ENCODE measurements at regions not wholly inside any gene's neighbourhood (a gene's known extent, or its start where the extent isn't known, plus 50 kb on each side); places are given as distances from the start of the nearest gene placed in this dataset.

DNA sequence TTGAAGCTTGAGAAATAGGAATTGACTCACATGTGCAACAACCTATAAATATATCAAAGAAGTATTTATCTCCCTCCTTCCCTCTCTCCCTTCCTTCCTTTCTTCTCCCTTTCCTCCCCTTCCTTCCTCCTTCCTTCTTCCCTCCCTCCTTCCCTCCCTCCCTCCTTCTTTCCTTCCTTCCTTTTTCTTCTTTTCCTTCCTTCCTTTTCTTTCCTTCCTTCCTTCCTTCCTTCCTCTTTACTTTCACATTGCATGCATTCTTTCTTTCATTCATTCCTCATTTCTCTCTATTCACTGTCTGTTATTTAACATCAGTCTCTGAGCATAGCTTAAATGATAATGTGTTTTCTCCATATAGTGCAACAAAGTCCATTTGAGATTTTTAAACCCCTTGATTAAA lies 214.2 kb downstream of the CHRM3 start:
- TF ChIP-seq, protein P1, sequence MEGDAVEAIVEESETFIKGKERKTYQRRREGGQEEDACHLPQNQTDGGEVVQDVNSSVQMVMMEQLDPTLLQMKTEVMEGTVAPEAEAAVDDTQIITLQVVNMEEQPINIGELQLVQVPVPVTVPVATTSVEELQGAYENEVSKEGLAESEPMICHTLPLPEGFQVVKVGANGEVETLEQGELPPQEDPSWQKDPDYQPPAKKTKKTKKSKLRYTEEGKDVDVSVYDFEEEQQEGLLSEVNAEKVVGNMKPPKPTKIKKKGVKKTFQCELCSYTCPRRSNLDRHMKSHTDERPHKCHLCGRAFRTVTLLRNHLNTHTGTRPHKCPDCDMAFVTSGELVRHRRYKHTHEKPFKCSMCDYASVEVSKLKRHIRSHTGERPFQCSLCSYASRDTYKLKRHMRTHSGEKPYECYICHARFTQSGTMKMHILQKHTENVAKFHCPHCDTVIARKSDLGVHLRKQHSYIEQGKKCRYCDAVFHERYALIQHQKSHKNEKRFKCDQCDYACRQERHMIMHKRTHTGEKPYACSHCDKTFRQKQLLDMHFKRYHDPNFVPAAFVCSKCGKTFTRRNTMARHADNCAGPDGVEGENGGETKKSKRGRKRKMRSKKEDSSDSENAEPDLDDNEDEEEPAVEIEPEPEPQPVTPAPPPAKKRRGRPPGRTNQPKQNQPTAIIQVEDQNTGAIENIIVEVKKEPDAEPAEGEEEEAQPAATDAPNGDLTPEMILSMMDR (IDR thresholded peaks at IDR 0.05; ENCODE audit: low read length): no peak
- TF ChIP-seq EZH2 (optimal IDR thresholded peaks at IDR 0.05; ENCODE audit: low read depth, low read length) (no peak), EZH2phosphoT487 (IDR thresholded peaks at IDR 0.05; ENCODE audit: low read length) (no peak)
